ENCODE measurements at regions not wholly inside any gene's neighbourhood (a gene's known extent, or its start where the extent isn't known, plus 50 kb on each side); places are given as distances from the start of the nearest gene placed in this dataset.

GRCh38 chr1:239593527-239593926 is 207.2 kb downstream of the CHRM3 start:
- Histone ChIP-seq H3K36me3 (replicated peaks; ENCODE audit: insufficient read depth, low read depth) (no peaks in the 10 kb centered on the region), H3K9me3 (ENCODE audit: low read depth) (no peaks in the 10 kb centered on the region), H2AFZ (no peak overlapping the region), H3K4me1 (ENCODE audit: insufficient read depth) (no peaks in the 10 kb centered on the region), H3K27ac (no peak overlapping the region), H3K4me2 (no peak overlapping the region), H4K20me1 (ENCODE audit: insufficient read depth, poor library complexity, severe bottlenecking) (no peaks in the 10 kb centered on the region), H3K4me3 (no peak overlapping the region), H3K27me3 (no peaks in the 10 kb centered on the region), H3K79me2 (no peaks in the 10 kb centered on the region), H3K9me2 (replicated peaks; ENCODE audit: insufficient read depth) (no peaks in the 10 kb centered on the region)
- DNase-seq (ENCODE audit: low spot score) = no peak
- TF ChIP-seq EZH2phosphoT487 (IDR thresholded peaks at IDR 0.05; ENCODE audit: low read depth, severe bottlenecking, unreplicated experiment) (no peak), EZH2 (IDR thresholded peaks at IDR 0.05; ENCODE audit: borderline replicate concordance) (no peak), CTCF (IDR thresholded peaks at IDR 0.05; ENCODE audit: poor library complexity) (no peak)
- 65% methylated on average over 4 of the region's 4 CpGs for WGBS (ENCODE audit: low lambda C conversion rate, missing lambda C conversion rate)

GRCh38 chr1:239600588-239600987 is 214.2 kb downstream of the CHRM3 start:
- TF ChIP-seq EZH2 (IDR thresholded peaks at IDR 0.05; ENCODE audit: borderline replicate concordance) = no peak
- TF ChIP-seq EZH2phosphoT487 (IDR thresholded peaks at IDR 0.05; ENCODE audit: low read depth, severe bottlenecking, unreplicated experiment) = no peak
- TF ChIP-seq CTCF (IDR thresholded peaks at IDR 0.05; ENCODE audit: poor library complexity) = no peak
- H3K4me1 ChIP-seq (ENCODE audit: insufficient read depth) = no peaks in the 10 kb centered on the region
- H4K20me1 ChIP-seq (ENCODE audit: insufficient read depth, poor library complexity, severe bottlenecking) = no peaks in the 10 kb centered on the region
- no peaks in the 10 kb centered on the region for H3K79me2 ChIP-seq
- H3K9me3 ChIP-seq (ENCODE audit: low read depth) = no peaks in the 10 kb centered on the region
- no peak for DNase-seq (ENCODE audit: low spot score)
- no peak overlapping the region for H3K27ac ChIP-seq
- H3K36me3 ChIP-seq (replicated peaks; ENCODE audit: insufficient read depth, low read depth) = no peaks in the 10 kb centered on the region
- H3K4me2 ChIP-seq = no peak overlapping the region
- H3K9me2 ChIP-seq (replicated peaks; ENCODE audit: insufficient read depth) = no peaks in the 10 kb centered on the region
- no peaks in the 10 kb centered on the region for H3K27me3 ChIP-seq
- no peak overlapping the region for H3K4me3 ChIP-seq
- no peak overlapping the region for H2AFZ ChIP-seq

GRCh38 chr1:239601108-239601507 is 214.7 kb downstream of the CHRM3 start:
- H4K20me1 ChIP-seq (ENCODE audit: insufficient read depth, poor library complexity, severe bottlenecking) = no peaks in the 10 kb centered on the region
- H3K27ac ChIP-seq = no peak overlapping the region
- H3K9me2 ChIP-seq (replicated peaks; ENCODE audit: insufficient read depth) = no peaks in the 10 kb centered on the region
- no peaks in the 10 kb centered on the region for H3K36me3 ChIP-seq (replicated peaks; ENCODE audit: insufficient read depth, low read depth)
- no peak overlapping the region for H3K4me2 ChIP-seq
- H3K9me3 ChIP-seq (ENCODE audit: low read depth) = no peaks in the 10 kb centered on the region
- H3K4me1 ChIP-seq (ENCODE audit: insufficient read depth) = no peaks in the 10 kb centered on the region
- no peaks in the 10 kb centered on the region for H3K27me3 ChIP-seq
- no peak overlapping the region for H3K4me3 ChIP-seq
- H2AFZ ChIP-seq = no peak overlapping the region
- TF ChIP-seq CTCF (IDR thresholded peaks at IDR 0.05; ENCODE audit: poor library complexity) (no peak), EZH2 (IDR thresholded peaks at IDR 0.05; ENCODE audit: borderline replicate concordance) (no peak), EZH2phosphoT487 (IDR thresholded peaks at IDR 0.05; ENCODE audit: low read depth, severe bottlenecking, unreplicated experiment) (no peak)
- H3K79me2 ChIP-seq = no peaks in the 10 kb centered on the region
- DNase-seq (ENCODE audit: low spot score) = no peak

GRCh38 chr1:239603530-239603929 is 217.2 kb downstream of the CHRM3 start:
- Histone ChIP-seq H3K9me3 (ENCODE audit: low read depth) (no peaks in the 10 kb centered on the region), H3K79me2 (no peaks in the 10 kb centered on the region), H3K4me3 (no peak overlapping the region), H4K20me1 (ENCODE audit: insufficient read depth, poor library complexity, severe bottlenecking) (no peaks in the 10 kb centered on the region), H2AFZ (no peak overlapping the region), H3K27ac (no peak overlapping the region), H3K9me2 (replicated peaks; ENCODE audit: insufficient read depth) (no peaks in the 10 kb centered on the region), H3K36me3 (replicated peaks; ENCODE audit: insufficient read depth, low read depth) (no peaks in the 10 kb centered on the region), H3K27me3 (no peaks in the 10 kb centered on the region), H3K4me1 (ENCODE audit: insufficient read depth) (no peaks in the 10 kb centered on the region), H3K4me2 (no peak overlapping the region)
- TF ChIP-seq EZH2phosphoT487 (IDR thresholded peaks at IDR 0.05; ENCODE audit: low read depth, severe bottlenecking, unreplicated experiment) (no peak), EZH2 (IDR thresholded peaks at IDR 0.05; ENCODE audit: borderline replicate concordance) (no peak), CTCF (IDR thresholded peaks at IDR 0.05; ENCODE audit: poor library complexity) (no peak)
- 90% methylated on average over 3 of the region's 3 CpGs for WGBS (ENCODE audit: low lambda C conversion rate, missing lambda C conversion rate)
- DNase-seq (ENCODE audit: low spot score) = no peak

All from hepatocyte (in vitro differentiated cells).